HG02981 (cell line): ENCODE measurements at regions not wholly inside any gene's neighbourhood (a gene's known extent, or its start where the extent isn't known, plus 50 kb on each side); places are given as distances from the start of the nearest gene placed in this dataset.
"Not testable (repeated sequence)": the region's sequence is repeated elsewhere in the genome, so short reads cannot be mapped to it uniquely, and the experiment has no call there.

Experiments
- ATAC-seq: cut with Tn5 transposase; IDR thresholded peaks from one replicate; pipeline ENCODE4 v1.9.1; 2021; ENCODE audit warnings: mild to moderate bottlenecking, moderate library complexity; ENCODE audit not compliant: unreplicated experiment

DNA sequence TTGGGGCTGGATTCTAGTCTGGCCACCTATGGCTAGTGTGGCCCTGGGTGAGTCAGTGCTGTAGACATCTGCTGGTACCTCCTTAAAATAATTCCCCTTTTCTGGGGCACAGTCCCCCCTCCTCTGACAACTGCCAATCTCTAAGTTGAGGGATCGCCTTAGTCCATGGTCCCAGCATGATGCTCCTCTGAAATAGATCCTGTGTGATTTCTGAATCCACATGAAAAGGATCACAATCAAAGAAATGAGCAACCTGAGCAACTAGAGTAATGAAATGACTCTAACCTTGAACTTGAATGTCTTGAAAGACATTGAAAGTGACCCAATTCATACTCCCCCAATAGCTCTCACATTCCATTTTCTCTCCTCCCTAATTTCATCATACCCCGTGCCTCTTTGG lies 332.5 kb downstream of the VRK1 start:
- ATAC-seq: no peak

DNA sequence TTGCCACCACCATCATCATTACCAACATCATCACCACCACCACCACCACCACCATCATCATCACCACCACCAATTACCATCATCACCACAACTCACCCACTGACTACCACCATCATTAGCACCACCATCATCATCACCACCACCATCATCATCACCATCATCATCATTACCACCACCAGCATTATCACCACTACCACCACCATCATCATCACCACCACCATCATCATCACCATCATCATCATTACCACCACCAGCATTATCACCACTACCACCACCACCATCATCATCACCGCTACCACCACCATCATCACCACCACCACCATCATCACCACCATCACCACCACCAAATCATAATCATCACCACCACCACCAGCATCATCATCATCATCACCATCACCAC lies 338.7 kb downstream of the VRK1 start:
- ATAC-seq: not testable (repeated sequence)

DNA sequence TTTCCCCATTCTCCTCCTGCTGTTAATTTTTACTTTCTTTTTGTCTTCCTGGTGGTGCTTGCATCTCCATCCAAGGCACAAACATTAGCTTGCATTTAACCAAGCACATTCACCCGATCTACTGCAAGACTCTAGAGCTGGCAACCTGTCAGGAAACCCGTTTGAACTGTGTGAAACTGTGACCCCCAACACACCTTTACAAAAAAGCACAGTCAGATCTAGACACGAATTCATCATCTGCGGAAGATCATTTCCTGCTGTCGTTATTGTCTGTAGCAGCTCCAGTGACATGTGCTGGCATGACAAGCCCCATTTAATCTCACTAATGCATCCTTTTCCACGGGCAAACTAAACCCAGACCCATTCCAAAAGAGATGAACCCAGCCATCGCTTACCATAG lies 340.5 kb downstream of the VRK1 start:
- ATAC-seq: no peak

DNA sequence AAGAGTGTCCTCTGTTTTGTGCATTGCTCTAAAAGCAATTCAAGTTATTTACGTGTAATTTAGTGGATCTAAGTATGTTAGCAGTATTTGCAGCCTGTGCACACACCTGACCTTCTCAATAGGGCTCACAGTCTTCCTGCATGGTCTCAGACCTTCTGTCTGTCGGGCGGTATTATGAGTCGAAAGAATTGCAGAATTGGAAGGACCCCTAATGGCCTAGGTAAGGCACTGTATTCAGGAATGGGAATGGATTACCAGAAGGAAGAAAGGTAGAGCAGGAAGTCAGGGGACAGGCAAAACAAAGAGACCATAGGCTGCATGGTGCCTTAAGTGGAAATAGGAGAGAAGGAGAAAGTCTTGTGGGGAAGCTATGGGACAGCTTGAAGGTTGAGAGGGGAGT lies 341.6 kb downstream of the VRK1 start:
- ATAC-seq: no peak

DNA sequence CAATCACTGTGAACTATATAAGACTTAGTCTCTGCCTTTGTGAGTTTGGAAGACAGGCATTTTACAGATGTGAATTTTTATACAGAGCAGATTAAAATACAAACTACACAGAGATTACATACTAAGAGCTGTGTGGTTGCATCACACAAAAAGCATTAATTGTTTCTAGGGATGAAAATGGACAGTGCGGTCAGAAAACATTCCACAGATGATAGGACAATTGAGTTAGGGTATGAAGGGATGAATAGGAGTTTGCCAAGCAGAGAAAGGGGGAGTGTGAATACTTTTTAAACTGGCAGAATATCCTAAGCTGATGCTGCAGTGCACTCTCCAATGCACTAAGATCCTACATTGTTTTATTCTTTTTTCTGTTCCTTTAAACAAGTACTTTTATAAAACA lies 345.8 kb downstream of the VRK1 start:
- no peak for ATAC-seq

DNA sequence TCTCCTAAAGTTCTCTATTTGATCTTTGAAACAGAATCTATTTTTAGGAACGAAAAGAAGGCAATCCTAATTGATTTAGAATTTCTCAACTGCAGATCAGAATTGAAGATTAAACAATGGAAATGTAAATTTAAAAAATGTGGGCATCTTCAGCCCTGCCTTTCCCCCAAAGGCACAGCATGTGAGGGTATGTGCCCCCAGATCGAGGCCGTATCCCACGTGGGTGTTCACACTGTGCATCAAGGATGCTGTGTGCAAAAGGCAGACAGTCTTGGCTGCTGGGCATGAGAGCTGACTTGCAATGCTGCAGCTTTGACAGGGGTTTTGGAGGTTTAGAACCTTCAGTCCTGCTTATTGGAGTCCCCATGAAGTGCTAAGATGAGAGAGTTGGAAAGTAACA lies 346.3 kb downstream of the VRK1 start:
- ATAC-seq: no peak

DNA sequence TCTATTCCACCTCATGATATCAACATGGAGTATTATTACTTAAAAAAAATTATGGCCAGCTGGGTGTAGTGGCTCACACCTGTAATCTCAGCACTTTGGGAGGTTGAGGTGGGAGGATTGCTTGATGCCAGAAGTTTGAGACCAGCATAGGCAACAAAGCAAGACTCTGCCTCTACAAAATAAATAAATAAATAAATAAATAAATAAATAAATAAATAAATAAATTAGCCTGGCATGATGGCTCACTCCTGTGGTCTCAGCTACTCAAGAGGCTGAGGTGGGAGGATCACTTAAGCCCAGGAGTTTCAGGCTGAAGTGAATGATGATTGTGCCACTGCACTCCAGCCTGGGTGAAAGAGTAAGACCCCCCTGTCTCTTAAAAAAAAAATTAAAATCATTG lies 350.8 kb downstream of the VRK1 start:
- not testable (repeated sequence) for ATAC-seq

DNA sequence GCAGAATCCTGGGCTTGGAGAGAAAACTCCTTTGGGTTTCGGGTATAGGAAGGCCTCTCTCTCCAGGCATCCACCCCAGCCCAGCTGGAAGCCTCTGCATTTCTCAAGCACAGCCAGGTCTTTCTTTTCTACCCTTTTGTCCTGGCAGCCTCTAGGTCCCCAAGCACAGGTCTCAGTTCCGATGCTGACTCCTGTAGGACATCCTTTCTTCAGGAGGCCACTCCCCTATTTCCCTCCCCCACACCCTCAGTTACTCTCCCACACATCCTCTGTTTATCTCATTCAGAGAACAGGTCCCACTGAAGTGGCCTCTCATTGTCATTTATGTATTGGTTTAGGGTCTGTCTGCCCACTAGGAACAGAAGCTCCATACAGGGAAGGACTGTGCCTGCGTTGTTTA lies 352.6 kb downstream of the VRK1 start:
- ATAC-seq: no peak

DNA sequence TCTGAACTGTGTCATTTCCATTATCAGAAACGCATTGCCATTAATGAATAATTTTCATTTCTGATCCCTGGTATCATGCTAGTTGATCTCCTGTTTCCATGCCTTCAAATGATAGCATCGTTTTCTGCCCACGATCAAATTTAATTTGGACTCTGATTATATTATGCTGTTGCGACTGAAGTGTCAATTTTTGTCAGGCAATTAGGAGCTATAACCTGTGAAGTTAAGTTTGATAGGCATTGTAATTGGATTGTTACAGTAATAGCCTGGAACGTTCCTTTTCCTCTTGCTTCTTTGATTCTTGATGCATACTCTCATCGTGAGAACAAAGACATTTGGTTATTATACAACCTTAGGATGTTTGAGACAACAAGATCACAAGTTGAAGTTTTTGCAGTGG lies 356.3 kb downstream of the VRK1 start:
- ATAC-seq: no peak

DNA sequence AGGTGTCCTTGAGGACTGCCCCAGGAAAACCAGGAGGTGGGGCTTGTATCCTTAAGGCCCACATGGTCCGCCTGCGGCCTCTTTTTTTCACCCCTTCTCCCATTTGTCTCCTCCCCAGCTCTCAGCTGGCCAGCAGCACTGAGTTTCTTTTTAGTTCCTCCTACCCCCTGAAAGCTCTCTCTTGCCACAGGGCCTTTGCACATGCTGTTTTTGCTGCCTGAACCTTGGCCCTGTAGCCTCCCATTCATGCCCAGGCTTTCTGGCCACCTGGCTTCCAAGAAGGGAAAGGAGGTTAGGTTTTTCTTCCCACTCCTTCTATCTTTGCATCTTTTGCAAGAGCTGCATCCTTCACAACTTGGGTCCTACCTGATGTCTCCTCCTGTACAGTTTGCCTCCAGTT lies 358.1 kb downstream of the VRK1 start:
- ATAC-seq: no peak

DNA sequence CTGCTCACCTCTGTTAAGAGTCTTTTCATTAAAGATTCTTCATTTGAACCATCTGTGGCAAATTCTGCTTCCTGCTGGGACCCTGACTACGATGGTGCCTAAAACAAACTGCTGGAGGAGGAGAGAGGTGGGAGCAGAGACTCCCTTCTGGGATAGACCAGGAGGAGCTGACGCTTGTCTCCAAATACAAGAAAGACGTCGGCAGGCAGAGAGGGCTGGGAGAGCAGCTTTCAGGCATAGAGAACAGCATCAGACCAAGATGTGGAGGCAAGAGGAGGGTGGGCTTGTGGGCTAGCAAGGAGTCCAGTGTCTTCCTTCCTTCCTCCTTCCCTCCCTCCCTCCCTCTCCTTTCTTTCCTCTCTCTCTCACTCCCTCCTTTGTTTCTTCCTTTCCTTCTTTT lies 358.6 kb downstream of the VRK1 start:
- ATAC-seq: no peak

DNA sequence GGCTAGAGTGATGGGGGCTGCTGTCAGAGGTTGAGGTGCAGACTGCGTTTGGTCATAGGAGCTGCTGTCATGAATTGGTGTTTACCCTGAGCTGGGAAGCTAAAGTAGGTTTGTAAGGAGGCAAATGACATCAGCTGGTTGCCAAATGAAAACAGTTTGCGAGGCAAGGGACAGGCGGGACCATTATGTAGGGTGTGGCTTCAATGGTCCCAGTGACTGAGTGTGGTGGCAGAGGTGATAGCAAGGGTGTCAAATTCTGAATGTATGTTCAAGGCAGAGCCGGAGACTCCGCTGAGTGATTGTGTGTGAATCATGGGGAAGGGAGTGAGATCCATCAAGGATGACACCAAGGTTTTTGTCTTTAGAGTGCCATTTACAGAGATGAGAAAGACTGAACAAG lies 359.5 kb downstream of the VRK1 start:
- no peak for ATAC-seq

DNA sequence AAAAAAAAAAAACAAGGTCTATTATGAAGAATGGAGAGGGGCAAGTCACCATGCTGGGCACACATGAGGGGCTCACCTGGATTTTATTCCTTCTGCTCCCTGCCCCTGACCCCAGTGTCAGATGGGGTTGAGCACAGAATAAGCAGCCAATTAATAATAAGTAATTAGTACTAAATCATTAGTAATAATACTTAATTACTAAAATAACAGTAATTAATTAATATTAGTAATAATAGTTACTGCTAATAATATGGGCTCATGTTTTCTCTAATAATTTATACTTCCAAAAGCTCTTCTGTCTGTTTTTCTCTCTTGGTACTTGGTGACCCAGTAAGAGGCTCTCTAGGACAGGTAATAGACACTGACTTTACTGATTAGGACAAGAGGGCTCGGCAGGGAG lies 360.9 kb downstream of the VRK1 start:
- ATAC-seq: no peak

DNA sequence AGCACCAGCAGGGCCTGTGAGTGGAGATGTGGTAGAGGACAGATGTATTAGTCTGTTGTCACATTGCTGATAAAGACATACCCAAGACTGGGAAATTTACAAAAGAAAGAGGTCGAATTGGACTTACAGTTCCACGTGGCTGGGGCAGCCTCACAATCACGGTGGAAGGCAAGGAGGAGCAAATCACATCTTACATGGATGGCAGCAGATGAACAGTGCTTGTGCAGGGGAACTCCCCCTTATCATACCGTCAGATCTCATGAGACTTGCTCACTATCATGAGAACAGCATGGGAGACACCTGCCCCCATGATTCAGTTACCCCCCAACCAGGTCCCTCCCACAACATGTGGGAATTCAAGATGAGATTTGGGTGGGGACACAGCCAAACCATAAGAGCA lies 361.9 kb downstream of the VRK1 start:
- no peak for ATAC-seq

DNA sequence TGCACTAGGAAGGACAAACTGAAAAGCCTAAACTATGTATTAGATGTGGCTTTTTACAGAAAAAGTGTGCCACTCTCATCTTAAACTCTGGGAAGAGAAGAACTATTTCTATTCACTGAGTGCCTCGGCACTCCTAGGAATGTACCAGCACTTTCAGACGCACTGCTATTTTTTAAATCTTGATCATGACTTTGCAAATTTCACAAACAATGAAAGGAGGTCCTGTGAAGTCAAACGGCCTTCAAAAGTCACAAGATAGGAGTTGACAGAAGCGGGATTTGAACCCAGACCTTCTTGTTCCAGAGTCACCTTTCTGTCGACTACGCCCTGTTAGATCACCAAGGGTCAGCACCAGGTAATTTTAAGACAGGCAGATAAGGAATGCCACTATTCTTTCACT lies 365.4 kb downstream of the VRK1 start:
- no peak for ATAC-seq

DNA sequence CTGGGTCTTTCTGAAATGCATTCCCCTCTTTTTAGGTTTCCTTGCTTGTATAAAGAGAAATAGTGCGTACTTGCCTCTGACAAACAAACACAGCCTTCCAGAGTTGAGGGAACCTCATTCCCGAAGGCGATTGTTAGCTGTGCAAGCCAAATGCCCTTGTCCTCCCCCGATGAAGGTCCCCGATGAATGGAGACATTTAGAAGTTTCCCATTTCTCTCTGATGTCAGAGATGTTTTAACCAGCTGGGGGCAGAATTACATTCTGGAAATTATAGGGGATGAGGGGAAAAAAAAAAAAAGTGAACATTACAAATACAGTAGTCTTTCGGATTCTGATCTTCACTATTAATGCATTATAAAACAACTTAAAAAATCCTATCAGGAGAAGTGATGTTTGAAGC lies 366.8 kb downstream of the VRK1 start:
- no peak for ATAC-seq

DNA sequence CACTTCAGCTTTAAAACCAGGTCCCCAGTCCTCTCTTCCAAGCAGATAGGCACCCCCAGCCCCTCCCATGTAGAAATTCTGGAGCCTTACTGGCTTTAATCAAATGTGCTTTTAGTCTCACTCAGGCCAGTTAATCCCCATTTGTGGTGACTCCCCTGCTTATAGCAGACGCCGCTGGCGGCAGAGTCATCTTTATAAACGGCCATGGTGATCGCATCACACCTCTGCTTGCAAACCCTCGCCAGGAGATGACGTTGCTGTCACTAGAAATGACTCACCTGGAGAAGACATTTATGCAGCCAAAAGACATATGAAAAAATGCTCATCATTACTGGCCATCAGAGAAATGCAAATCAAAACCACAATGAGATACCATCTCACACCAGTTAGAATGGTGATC lies 369.3 kb downstream of the VRK1 start:
- no peak for ATAC-seq

DNA sequence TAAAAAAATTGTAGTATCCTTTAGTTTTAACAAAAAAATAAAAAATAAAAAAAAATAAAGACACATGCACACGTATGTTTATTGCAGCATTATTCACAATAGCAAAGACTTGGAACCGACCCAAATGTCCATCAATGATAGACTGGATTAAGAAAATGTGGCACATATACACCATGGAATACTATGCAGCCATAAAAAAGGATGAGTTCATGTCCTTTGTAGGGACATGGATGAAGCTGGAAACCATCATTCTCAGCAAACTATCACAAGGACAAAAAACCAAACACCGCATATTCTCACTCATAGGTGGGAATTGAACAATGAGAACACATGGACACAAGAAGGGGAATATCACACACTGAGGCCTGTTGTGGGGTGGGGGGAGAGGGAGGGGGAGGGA lies 370.4 kb downstream of the VRK1 start:
- not testable (repeated sequence) for ATAC-seq

DNA sequence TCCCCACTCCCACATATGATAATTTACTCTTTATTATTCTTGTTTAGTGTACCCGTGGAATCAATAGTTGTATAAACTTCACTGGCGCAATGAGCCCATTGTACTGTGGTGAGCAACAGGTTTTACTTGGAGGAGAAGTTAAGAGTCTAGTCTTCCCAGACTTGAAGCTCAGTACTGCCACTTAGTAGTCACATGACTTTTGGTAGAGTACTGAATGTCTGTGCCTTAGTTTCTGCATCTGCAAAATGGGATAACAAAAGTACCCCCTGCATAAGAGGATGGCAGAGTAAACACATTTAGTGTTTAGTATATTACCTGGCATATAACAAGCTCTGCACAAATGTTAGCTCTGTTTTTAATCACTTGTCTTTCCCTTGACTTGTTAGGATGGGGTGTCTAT lies 375.5 kb downstream of the VRK1 start:
- ATAC-seq: no peak

DNA sequence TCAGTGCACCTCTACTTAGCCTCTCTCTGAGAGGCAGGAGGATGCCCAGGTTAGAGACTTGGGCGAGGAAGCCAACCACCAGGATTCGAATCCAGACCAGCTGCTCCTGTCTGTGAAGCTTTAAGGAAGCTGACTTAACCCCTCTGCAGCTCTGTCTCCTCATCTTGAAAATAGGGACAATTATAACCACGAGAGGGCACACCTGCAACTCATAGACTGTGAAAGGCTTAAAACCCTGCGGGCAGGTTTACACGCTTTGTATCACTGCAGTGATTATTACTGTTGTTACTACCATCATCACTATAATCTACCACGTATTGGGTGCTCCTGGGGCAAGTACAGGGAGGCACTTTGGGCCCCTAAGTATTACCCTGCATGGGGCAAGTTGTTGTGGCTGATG lies 379.8 kb downstream of the VRK1 start:
- no peak for ATAC-seq

DNA sequence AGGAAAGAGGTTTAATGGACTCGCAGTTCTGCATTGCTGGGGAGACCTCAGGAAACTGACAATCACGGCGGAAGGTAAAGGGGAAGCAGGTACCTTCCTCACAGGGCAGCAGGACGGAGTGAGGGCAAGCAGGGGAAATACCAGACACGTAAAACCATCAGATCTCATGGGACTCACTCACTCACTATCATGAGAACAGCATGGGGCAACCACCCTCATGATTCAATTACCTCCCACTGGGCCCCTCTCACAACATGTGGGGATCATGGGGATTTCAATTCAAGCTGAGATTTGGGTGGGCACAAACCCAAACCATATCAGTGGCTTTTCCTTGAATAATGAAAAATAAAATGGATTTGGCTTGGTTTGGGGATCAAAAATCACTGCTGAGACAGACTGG lies 380.5 kb downstream of the VRK1 start:
- no peak for ATAC-seq

DNA sequence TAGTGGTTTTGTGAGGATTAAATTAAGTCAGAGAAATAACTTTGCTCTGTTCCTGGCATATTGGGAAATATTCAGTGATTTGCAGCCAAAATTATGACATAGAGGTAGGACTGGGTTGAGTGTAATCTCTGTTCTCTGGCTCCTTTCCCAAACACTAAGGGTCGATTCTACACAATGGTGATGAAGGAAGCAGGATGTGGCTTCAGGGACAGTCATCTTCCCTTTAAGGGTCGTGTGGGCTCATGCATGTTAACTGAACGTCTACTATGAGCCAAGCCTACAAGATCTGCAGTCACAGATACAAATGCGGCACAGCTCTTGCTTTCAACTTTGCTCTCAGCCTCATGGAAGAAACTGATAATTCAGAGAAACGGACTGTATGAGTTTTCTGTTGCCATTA lies 381.6 kb downstream of the VRK1 start:
- no peak for ATAC-seq

DNA sequence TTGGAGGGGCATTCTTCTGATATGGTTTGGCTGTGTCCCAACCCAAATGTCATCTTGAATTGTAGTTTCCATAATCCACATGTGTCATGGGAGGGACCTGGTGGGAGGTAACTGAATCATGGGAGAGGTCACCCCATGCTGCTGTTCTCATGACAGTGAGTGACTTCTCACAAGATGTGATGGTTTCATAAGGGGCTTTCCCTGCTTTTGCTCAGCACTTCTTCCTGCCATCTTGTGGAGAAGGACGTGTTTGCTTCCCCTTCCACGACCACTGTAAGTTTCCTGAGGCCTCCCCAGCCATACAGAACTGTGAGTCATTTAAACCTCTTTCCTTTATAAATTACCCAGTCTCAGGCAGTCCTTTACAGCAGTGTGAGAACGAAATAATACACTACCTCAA lies 382.4 kb downstream of the VRK1 start:
- ATAC-seq: no peak
